DMS 273 (cell line): ENCODE measurements at regions not wholly inside any gene's neighbourhood (a gene's known extent, or its start where the extent isn't known, plus 50 kb on each side); places are given as distances from the start of the nearest gene placed in this dataset.

Source experiments
- DNase-seq: peaks from one replicate; lab custom pipeline; 2025; ENCODE audit not compliant: unreplicated experiment; lab: John Stamatoyannopoulos, UW

DNA sequence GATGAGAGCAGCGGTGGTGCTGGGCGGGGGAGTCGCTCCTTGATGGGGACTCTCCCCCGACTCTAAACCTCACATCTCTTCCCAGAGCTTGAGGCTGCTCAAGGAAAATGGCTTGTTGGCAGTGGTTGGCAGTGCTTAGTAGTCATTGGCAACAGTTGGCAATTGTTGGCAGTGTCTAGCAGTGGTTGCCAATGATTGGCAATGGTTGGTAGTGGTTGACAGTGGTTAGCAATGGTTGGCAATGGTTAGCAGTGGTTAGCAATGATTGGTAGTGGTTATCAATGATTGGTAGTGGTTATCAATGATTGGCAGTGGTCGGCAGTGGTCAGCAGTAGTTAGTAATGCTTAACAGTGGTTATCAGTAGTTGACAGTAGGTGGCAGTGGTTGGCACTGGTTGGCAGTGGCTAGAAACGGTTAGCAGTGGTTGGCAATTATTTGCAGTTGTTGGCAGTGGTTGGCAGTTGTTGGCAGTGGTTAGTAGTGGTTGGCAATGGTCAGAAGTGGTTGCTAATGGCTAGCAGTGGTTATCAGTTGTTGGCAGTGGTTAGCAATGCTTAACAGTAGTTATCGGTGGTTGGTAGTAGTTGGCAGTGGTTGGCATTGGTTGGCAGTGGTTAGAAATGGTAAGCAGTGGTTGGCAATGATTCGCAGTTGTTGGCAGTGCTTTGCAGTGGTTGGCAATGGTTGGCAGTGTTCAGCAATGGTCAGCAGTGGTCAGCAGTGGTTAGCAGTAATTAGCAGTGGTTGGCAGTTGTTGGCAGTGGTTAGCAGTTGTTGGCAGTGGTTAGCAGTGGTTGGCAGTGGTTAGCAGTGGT lies 85.4 kb upstream of the OTOS start:
- DNase-seq, result peak; percentile 15

DNA sequence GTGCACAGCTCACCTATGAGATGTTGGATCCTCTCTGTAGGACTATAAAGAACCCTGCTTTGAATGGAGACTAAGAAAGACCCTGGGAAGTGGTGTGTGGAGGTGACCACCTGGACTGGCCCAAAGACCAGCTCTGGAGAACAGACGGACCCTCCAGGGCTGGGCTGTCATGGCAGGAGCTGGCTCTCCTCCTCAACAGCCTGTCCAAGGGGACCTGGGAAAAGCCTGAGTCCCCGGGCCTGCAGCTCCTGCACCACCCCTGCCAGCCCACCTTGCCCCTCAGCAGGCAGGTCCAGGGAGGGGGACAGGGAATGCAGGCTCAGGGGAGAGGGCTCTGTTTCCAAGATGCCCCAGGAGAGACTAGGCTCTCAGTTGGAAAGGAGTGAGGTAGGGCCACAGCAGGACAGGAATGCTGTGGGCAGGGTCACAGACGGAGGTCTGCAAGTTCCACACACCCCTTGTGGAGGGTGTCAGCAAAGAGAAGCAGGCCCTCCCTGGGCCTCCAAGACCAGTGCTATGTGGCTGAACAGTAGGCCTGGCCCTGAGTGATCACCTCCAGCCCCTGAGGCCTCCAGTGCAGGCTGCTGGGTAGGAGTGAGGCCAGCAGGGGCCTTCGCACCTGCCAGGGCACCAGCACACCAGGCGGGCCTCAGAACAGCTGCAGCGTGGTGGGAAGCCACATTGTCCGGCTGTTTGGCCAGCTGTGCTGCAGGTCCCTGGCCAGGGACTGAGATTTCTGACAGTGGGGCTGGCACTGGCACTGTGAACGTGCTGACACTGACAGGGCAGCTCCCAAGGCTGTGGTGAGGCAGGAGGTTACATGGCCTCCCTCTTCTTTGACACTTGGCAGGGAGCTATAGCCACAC lies 86.4 kb upstream of the OTOS start:
- no peak for DNase-seq

DNA sequence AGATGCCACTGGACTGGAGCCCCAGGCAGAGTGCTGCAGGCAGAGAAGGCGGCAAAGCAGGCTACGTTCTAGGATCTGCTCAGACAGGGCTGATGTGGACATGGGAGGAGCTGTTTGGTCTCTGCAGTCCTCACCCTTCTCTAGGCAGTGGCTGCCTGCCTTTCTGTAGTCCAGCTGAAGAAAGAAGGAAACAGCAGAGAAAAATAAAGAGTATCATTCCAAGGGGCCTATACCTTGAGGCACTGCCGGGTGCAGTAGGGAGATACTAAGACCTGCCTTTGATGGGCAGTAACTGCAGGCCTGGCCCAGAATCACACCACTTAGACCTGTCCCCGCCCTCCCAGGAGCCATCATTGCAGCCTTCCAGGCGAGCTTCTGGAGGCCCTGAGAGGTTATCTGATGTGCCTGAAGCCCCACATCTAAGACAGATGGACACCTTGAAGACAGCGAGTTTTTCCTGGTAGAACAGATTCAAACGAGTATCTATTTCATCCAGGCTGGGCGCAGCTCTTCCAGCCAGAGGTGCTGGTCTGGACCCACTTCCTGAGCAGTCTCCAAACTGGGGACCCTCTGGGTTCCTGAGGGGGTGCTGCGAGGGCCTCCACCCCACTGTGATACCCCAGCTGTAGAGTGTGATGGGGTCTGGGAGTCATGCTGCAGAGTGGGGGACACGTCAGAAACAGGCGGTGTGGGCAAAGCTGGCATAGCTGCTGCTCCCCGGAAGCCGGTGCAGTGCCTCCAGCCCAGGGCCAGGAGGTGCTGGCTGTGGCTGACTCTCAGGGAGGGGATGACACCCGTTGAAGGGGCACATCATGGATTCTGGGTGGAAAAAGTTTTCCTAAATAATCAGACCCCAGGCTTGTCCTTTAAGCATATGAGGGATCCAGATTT lies 87.3 kb upstream of the OTOS start:
- no peak for DNase-seq

GRCh38 chr2:240229005-240229404 lies 88.5 kb upstream of the OTOS start:
- DNase-seq, result no peak

GRCh38 chr2:240229603-240230235 lies 89.3 kb upstream of the OTOS start:
- DNase-seq, result no peak

GRCh38 chr2:240230291-240230931 lies 90.0 kb upstream of the OTOS start:
- peak; percentile 44 for DNase-seq

DNA sequence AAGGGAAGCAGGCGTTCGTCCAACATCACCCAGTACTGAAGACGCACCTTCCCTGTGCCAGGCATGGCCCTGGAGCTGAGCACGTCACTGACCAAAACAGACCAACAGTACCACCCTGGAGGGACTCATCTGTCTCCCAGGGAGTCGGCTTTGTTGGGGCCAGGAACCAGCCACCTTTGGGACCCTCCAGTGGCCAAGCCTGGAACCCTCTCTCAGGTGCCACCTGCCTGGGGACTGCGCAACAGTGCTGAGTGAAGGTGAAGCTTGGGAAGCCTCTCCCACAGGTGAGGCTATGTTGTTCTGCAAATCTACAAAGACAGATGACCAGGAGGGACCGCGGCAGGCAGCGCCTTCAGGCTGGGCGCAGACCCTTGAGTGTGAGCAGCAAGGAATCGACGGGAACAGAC lies 91.4 kb upstream of the OTOS start:
- DNase-seq, result no peak

GRCh38 chr2:240232264-240232915 lies 91.9 kb upstream of the OTOS start:
- DNase-seq, result no peak

- DNase-seq, result peak; percentile 88
Measured at GRCh38 chr2:240232961-240233884, 92.8 kb upstream of the OTOS start.

DNA sequence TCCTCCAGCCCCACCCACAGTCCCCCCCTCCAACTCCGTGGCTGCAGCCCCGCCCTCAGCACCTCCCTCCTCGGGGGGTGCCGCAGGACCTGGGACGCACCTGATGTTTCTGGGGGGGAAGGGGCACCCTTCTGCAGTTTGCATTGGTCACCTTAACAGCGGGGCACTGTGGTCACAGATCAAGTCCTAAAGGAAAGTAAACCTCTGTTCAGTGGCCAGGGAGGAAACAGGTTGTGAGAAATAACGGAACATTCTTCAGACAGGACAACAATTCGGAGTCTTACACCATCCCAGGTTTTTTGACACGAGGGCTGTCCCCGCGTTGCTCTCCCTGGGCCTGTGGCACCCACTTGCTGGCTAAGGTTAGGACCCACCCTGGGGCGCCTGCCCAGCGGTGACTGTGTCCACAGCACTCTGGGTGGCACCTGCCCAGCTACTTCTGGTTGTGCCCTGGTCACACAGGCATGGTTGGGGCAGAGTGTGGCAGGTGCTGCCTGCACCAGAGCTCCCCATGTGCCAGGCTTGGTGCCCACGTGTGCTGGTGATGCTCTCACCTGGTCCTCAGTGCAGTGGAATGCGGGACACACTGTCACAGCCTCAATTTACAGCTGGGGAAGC lies 93.5 kb upstream of the OTOS start:
- DNase-seq, result no peak

- DNase-seq, result no peak
Measured at GRCh38 chr2:240234503-240234951, 94.1 kb upstream of the OTOS start.

DNA sequence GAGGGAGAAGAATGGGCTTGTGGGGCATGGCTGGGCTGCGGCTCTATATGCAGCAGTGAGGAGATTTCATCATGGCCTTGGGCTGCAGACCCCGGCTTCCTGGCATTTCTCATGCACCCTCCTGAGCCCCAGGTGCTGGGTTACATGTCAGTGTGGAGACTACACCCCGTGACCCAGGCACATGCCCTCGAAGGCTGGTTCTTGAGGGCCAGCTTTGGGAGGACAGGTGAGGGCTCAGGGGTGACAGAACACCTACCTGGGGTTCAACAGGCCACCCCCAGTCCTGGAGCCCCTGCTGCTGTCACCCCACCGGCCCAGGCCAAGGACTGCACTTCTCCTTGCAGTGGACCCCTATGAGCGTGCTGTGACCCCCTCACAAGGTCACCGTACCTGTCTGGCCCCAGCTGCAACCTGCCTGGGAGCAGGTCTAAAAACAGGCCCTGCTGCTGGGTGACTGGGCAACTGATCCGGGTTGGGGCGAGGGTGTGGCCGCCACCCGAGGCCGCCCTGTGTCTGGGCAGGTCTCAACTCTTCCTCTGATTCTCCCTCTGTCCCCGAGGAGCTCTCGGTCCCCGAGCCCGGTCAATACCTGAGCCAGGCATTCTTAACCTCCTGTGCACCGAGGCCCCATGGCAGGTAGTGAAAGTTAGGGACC lies 94.8 kb upstream of the OTOS start:
- DNase-seq, result no peak

- DNase-seq, result no peak
Measured at GRCh38 chr2:240235811-240236210, 95.4 kb upstream of the OTOS start.

- peak; percentile 49 for DNase-seq
Measured at GRCh38 chr2:240236217-240237111, 96.0 kb upstream of the OTOS start.

- peak; percentile 21 for DNase-seq
Measured at GRCh38 chr2:240237609-240238174, 97.2 kb upstream of the OTOS start.

- DNase-seq, result no peak
Measured at GRCh38 chr2:240238201-240238600, 97.7 kb upstream of the OTOS start.
